Ovary (tissue), 3 donors: ENCODE measurements at regions not wholly inside any gene's neighbourhood (a gene's known extent, or its start where the extent isn't known, plus 50 kb on each side); places are given as distances from the start of the nearest gene placed in this dataset.

ENCODE experiments used
- EP300 ChIP-seq: sonication (generic); formaldehyde crosslinking; IDR thresholded peaks from one replicate; pipeline ENCODE4 v1.6.1; 2017; ENCODE audit warnings: antibody characterized with exemption
- POLR2A ChIP-seq: fragments of 450-650 bp; IDR thresholded peaks from one replicate; pipeline ENCODE4 v1.6.1; 2017; ENCODE audit warnings: antibody characterized with exemption, mild to moderate bottlenecking, moderate library complexity
- TF ChIP-seq, protein P1 (sequence below), 3 donors: fragments of 450-650 bp in 2 of 3; fragments of 200-600 bp in 1 of 3; IDR thresholded peaks; one replicate each; pipeline versions ENCODE4 v1.5.1 to v1.8.0; 2016 to 2022; ENCODE audit warnings: antibody characterized with exemption in 3 of 3, mild to moderate bottlenecking in 1 of 3
- donor health status: DM: no; HTN: no; CAD: no.

DNA sequence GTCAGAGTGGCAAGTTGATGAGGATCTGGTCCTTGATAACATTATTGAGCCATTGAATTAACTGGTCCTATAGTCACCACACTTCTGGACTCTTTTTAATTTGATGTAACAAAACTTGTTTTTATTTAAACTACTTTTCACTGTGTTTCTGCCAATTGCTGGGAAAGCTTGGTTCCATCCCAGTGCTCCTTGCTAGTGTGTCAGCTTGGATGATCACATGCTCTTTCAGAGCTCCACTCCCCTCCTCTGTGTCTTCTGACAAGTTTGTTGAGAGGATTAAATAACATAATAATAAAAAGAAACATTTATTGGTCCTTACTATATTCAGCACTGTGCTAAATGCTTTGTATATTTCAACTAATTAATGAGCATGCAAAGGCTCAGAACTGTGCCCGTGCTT lies 448.5 kb upstream of the B3GALT2 start:
- TF ChIP-seq, protein P1, sequence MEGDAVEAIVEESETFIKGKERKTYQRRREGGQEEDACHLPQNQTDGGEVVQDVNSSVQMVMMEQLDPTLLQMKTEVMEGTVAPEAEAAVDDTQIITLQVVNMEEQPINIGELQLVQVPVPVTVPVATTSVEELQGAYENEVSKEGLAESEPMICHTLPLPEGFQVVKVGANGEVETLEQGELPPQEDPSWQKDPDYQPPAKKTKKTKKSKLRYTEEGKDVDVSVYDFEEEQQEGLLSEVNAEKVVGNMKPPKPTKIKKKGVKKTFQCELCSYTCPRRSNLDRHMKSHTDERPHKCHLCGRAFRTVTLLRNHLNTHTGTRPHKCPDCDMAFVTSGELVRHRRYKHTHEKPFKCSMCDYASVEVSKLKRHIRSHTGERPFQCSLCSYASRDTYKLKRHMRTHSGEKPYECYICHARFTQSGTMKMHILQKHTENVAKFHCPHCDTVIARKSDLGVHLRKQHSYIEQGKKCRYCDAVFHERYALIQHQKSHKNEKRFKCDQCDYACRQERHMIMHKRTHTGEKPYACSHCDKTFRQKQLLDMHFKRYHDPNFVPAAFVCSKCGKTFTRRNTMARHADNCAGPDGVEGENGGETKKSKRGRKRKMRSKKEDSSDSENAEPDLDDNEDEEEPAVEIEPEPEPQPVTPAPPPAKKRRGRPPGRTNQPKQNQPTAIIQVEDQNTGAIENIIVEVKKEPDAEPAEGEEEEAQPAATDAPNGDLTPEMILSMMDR (IDR thresholded peaks at IDR 0.05), result no peak
- TF ChIP-seq POLR2A, result no peak
- no peak for TF ChIP-seq EP300
